Fibroblast of peridontal ligament (primary cell): ENCODE measurements at regions not wholly inside any gene's neighbourhood (a gene's known extent, or its start where the extent isn't known, plus 50 kb on each side); places are given as distances from the start of the nearest gene placed in this dataset.

ENCODE experiments used
- DNase-seq: peaks from one replicate; pipeline ENCODE4 v3.0.0-alpha.2; 2010; ENCODE audit errors: extremely low read depth

GRCh38 chr4:147054228-147054872 is 108.7 kb upstream of the TTC29 start:
- DNase-seq, result no peak

- DNase-seq, result peak; percentile 48
Observed at GRCh38 chr4:147056940-147057610, 111.4 kb upstream of the TTC29 start.

GRCh38 chr4:147057611-147058190 is 112.0 kb upstream of the TTC29 start:
- DNase-seq, result peak; percentile 76

- no peak for DNase-seq
Observed at GRCh38 chr4:147059064-147059731, 113.5 kb upstream of the TTC29 start.

GRCh38 chr4:147060151-147060931 is 114.7 kb upstream of the TTC29 start:
- DNase-seq, result peak; percentile 87

- DNase-seq, result no peak
Observed at GRCh38 chr4:147064856-147065255, 119.2 kb upstream of the TTC29 start.

- DNase-seq, result no peak
Observed at GRCh38 chr4:147068564-147068963, 122.9 kb upstream of the TTC29 start.

- no peak for DNase-seq
Observed at GRCh38 chr4:147071209-147071740, 125.6 kb upstream of the TTC29 start.

- DNase-seq, result no peak
Observed at GRCh38 chr4:147076179-147076578, 130.5 kb upstream of the TTC29 start.

- DNase-seq, result no peak
Observed at GRCh38 chr4:147076728-147077127, 131.1 kb upstream of the TTC29 start.

GRCh38 chr4:147078362-147078761 is 132.7 kb upstream of the TTC29 start:
- DNase-seq, result no peak

GRCh38 chr4:147078875-147079658 is 133.4 kb upstream of the TTC29 start:
- no peak for DNase-seq

GRCh38 chr4:147084861-147085260 is 139.2 kb upstream of the TTC29 start:
- DNase-seq, result no peak

GRCh38 chr4:147085781-147086180 is 140.1 kb upstream of the TTC29 start:
- peak; percentile 23 for DNase-seq

- DNase-seq, result peak; percentile 75
Observed at GRCh38 chr4:147088146-147088545, 142.5 kb upstream of the TTC29 start.

- DNase-seq, result no peak
Observed at GRCh38 chr4:147090486-147090885, 144.8 kb upstream of the TTC29 start.

GRCh38 chr4:147093206-147093605 is 147.5 kb upstream of the TTC29 start:
- DNase-seq, result no peak

GRCh38 chr4:147094238-147094637 is 148.6 kb upstream of the TTC29 start:
- DNase-seq, result no peak

GRCh38 chr4:147096667-147097604 is 151.3 kb upstream of the TTC29 start:
- DNase-seq, result peak; percentile 91

- DNase-seq, result peak; percentile 55
Observed at GRCh38 chr4:147101678-147102077, 156.0 kb upstream of the TTC29 start.
